Fibroblast of the aortic adventitia (primary cell): ENCODE measurements at regions not wholly inside any gene's neighbourhood (a gene's known extent, or its start where the extent isn't known, plus 50 kb on each side); places are given as distances from the start of the nearest gene placed in this dataset.

Experiments
- DNase-seq: peaks from one replicate; pipeline ENCODE4 v3.0.0-alpha.2; 2010; ENCODE audit warnings: low read depth
- H3K4me3 ChIP-seq: 2 replicates; pipeline ENCODE4 v1.5.1; 2011; ENCODE audit warnings: low read depth, mild to moderate bottlenecking, control low read depth, low read length, moderate library complexity
- TF ChIP-seq, protein P1 (sequence below): IDR thresholded peaks from 2 replicates; pipeline ENCODE4 v1.5.1; 2011; ENCODE audit warnings: mild to moderate bottlenecking, low read length, control low read depth, inconsistent platforms; ENCODE audit not compliant: insufficient read depth

DNA sequence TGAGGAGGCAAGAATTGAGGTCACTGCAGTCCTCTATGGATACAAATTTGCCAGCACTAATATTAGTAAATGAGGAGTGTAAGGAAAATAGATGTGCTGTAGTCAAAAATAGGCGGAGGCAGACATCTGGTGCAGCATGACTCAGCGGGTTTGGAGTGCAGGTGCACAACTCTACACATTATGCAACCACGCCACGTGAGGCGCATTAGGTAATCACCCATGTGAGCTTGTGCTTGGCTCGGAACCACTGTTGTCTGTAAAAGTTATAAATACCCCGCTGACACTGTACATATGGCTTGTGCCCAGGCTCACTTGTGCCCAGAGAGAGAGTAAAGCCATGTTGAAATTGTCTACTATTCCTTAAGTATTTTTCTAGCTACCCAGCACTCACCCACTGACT is 623.5 kb upstream of the NUDT12 start:
- DNase-seq: peak; percentile 7
- TF ChIP-seq, protein P1, sequence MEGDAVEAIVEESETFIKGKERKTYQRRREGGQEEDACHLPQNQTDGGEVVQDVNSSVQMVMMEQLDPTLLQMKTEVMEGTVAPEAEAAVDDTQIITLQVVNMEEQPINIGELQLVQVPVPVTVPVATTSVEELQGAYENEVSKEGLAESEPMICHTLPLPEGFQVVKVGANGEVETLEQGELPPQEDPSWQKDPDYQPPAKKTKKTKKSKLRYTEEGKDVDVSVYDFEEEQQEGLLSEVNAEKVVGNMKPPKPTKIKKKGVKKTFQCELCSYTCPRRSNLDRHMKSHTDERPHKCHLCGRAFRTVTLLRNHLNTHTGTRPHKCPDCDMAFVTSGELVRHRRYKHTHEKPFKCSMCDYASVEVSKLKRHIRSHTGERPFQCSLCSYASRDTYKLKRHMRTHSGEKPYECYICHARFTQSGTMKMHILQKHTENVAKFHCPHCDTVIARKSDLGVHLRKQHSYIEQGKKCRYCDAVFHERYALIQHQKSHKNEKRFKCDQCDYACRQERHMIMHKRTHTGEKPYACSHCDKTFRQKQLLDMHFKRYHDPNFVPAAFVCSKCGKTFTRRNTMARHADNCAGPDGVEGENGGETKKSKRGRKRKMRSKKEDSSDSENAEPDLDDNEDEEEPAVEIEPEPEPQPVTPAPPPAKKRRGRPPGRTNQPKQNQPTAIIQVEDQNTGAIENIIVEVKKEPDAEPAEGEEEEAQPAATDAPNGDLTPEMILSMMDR: no peak
- no peak overlapping the region for H3K4me3 ChIP-seq

DNA sequence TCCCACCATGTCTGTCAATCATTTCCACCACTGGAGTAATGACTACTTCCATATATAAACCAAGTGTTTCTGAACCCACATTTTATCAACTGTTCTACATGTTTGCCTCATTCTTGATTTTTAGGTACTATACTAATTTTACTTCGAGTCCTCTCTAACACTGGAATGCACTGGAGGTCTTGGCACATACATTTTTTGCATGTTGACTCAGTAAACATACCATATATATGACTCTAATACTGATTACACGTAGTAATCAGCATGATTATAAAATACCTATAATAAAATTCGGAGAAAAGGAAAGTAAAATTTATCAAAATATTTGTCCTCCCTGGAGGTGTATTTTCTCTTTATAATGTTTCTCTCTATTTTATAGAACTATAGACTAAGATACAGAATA is 621.7 kb upstream of the NUDT12 start:
- TF ChIP-seq, protein P1: no peak
- DNase-seq: no peak
- H3K4me3 ChIP-seq: no peak overlapping the region

DNA sequence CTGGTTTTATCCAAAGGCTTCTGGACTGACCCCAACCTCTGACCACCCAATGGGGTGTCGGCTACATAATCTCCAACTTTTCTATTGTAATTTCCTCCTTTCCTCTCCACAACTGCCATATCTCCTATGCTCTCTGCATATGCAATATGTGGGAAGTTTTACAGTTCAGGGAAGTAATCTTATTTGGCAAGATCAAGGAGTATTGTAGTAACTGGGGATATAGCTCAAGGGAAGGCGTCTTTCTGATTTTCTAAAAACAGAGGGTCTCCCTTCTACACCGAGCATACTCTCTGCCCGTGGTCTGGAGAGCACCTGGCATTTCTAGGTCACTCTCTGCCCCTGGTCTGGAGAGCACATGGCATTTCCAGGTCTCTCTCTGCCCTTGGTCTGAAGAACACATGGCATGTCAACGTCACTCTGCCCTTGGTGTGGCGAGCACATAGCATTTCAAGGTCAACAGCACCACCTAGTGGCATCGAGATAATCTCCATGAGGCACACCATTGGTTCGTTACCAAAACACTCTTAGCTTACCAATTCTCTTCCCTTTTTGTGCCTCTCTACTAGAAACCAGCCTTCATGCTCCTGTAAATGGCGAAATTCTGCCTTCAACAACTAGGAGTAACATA is 616.4 kb upstream of the NUDT12 start:
- peak; percentile 70 for DNase-seq
- H3K4me3 ChIP-seq: no peak overlapping the region
- TF ChIP-seq, protein P1: peak; percentile 56

DNA sequence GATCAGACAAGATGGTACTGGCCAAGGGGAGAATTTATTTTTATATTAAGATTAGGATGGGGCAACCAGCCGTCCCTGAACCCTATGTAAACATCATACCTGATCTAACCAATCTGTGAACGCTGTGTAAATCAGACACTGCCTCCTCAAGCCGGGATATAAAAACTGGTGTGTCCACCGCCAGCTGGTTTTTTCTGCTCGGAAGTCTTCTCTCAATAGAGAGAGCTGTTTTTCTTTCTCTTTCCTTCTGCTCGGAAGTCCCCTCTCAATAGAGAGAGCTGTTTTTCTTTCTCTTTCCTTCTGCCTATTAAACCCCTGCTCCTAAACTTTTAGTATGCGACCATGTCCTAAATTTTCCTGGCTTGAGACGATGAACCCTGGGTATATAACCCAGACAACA is 615.5 kb upstream of the NUDT12 start:
- no peak for DNase-seq
- H3K4me3 ChIP-seq: no peak overlapping the region
- TF ChIP-seq, protein P1: no peak

DNA sequence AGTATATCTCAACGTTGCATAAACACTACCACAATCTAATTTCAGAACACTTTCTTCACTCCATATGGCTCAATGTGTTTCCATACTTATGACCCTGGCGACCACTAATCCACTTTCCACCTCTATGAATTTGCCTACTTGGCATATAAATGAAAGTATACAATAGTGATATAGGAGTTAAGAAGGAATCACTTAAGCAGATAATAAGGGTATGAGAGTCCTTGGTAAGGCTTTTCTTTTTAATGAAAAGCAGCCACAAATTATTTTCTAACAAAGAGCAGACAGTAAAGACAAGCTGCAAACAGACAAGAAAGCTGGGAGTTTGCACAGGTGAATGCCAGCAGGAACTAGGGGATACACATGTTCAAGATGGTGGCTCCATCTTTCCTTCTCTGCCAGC is 615.1 kb upstream of the NUDT12 start:
- no peak for DNase-seq
- H3K4me3 ChIP-seq: no peak overlapping the region
- TF ChIP-seq, protein P1: no peak

DNA sequence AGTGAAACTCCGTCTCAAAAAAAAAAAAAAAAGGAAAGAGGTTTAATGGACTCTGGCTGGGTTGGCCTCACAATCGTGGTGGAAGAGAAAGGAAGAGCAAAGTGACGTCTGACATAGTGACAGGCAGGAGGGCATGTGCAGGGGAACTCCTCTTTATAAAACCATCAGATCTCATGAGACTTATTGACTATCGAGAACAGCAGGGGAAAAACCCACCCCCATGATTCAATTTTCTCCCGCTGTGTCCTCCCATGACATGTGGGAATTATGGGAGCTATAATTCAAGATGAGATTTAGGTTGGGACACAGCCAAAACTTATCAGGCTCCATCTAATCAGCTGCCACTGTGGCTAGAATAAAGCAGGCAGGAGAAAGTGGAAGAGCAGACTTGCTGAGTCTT is 610.4 kb upstream of the NUDT12 start:
- H3K4me3 ChIP-seq: no peak overlapping the region
- DNase-seq: no peak
- TF ChIP-seq, protein P1: no peak
